Ishikawa (cell line): ENCODE measurements at regions not wholly inside any gene's neighbourhood (a gene's known extent, or its start where the extent isn't known, plus 50 kb on each side); places are given as distances from the start of the nearest gene placed in this dataset.

Experiments used
- CEBPB ChIP-seq: IDR thresholded peaks from 2 replicates; pipeline ENCODE4 v1.6.1; 2012
- CREB1 ChIP-seq: IDR thresholded peaks from 2 replicates; pipeline ENCODE4 v1.6.1; 2012; ENCODE audit warnings: low read depth
- EGR1 ChIP-seq: IDR thresholded peaks from 2 replicates; pipeline ENCODE4 v1.6.1; 2012
- EP300 ChIP-seq: IDR thresholded peaks from 2 replicates; pipeline ENCODE4 v1.6.1; 2012; ENCODE audit warnings: borderline replicate concordance
- FOXM1 ChIP-seq: IDR thresholded peaks from 2 replicates; pipeline ENCODE4 v1.6.1; 2012; ENCODE audit warnings: low read depth, borderline replicate concordance
- MAX ChIP-seq: IDR thresholded peaks from 2 replicates; pipeline ENCODE4 v1.6.1; 2012
- NFIC ChIP-seq: IDR thresholded peaks from 2 replicates; pipeline ENCODE4 v1.6.1; 2012
- RAD21 ChIP-seq: IDR thresholded peaks from 2 replicates; pipeline ENCODE4 v1.6.1; 2012; ENCODE audit warnings: low read depth
- REST ChIP-seq: IDR thresholded peaks from 2 replicates; pipeline ENCODE4 v1.6.1; 2012; ENCODE audit warnings: low read depth, mild to moderate bottlenecking
- TAF1 ChIP-seq: IDR thresholded peaks from 2 replicates; pipeline ENCODE4 v1.6.1; 2012; ENCODE audit warnings: low read depth, mild to moderate bottlenecking
- TCF12 ChIP-seq: IDR thresholded peaks from 2 replicates; pipeline ENCODE4 v1.6.1; 2012; ENCODE audit warnings: low read depth
- TEAD4 ChIP-seq: IDR thresholded peaks from 2 replicates; pipeline ENCODE4 v1.6.1; 2012
- USF1 ChIP-seq: IDR thresholded peaks from 2 replicates; pipeline ENCODE4 v1.6.1; 2012
- YY1 ChIP-seq: IDR thresholded peaks from 2 replicates; pipeline ENCODE4 v1.6.1; 2012; ENCODE audit warnings: low read depth
- ZBTB7A ChIP-seq: IDR thresholded peaks from 2 replicates; pipeline ENCODE4 v1.6.1; 2012; ENCODE audit warnings: low read depth

- TF ChIP-seq EP300 (no peak), USF1 (no peak), TCF12 (no peak), EGR1 (no peak), CREB1 (no peak), CEBPB (no peak), REST (no peak), RAD21 (no peak), TAF1 (no peak), NFIC (no peak), YY1 (no peak), MAX (no peak), ZBTB7A (no peak)
Observed at GRCh38 chr1:242623119-242623518, 98.6 kb upstream of the PLD5 start.

GRCh38 chr1:242613266-242613815 lies 88.8 kb upstream of the PLD5 start:
- no peak for TF ChIP-seq NFIC
- no peak for TF ChIP-seq TCF12
- TF ChIP-seq TEAD4, result no peak
- TF ChIP-seq USF1, result no peak
- no peak for TF ChIP-seq EGR1
- no peak for TF ChIP-seq RAD21
- TF ChIP-seq CEBPB, result no peak
- TF ChIP-seq MAX, result no peak
- TF ChIP-seq EP300, result no peak
- TF ChIP-seq YY1, result no peak
- TF ChIP-seq ZBTB7A, result no peak
- TF ChIP-seq FOXM1, result no peak
- TF ChIP-seq TAF1, result no peak
- no peak for TF ChIP-seq CREB1
- TF ChIP-seq REST, result no peak

- no peak for TF ChIP-seq MAX
- TF ChIP-seq TAF1, result no peak
- no peak for TF ChIP-seq CREB1
- TF ChIP-seq EP300, result no peak
- TF ChIP-seq REST, result no peak
- no peak for TF ChIP-seq TCF12
- no peak for TF ChIP-seq FOXM1
- TF ChIP-seq ZBTB7A, result no peak
- no peak for TF ChIP-seq NFIC
- no peak for TF ChIP-seq CEBPB
- no peak for TF ChIP-seq USF1
- no peak for TF ChIP-seq EGR1
- TF ChIP-seq RAD21, result no peak
- no peak for TF ChIP-seq YY1
- no peak for TF ChIP-seq TEAD4
Observed at GRCh38 chr1:242610209-242610608, 85.7 kb upstream of the PLD5 start.

- no peak for TF ChIP-seq MAX
- TF ChIP-seq ZBTB7A, result no peak
- TF ChIP-seq USF1, result no peak
- no peak for TF ChIP-seq EGR1
- no peak for TF ChIP-seq TCF12
- TF ChIP-seq TEAD4, result no peak
- no peak for TF ChIP-seq RAD21
- TF ChIP-seq FOXM1, result no peak
- no peak for TF ChIP-seq REST
- no peak for TF ChIP-seq CEBPB
Observed at GRCh38 chr1:242605521-242605920, 81.0 kb upstream of the PLD5 start.
